Brain pericyte (primary cell): ENCODE measurements at regions not wholly inside any gene's neighbourhood (a gene's known extent, or its start where the extent isn't known, plus 50 kb on each side); places are given as distances from the start of the nearest gene placed in this dataset.

Experiments
- DNase-seq: peaks from one replicate; pipeline ENCODE4 v3.0.0-alpha.2; 2012; ENCODE audit warnings: low read depth, low spot score

- DNase-seq: no peak
Measured at GRCh38 chr18:45227001-45227742, 388.1 kb upstream of the SLC14A2 start.

DNA sequence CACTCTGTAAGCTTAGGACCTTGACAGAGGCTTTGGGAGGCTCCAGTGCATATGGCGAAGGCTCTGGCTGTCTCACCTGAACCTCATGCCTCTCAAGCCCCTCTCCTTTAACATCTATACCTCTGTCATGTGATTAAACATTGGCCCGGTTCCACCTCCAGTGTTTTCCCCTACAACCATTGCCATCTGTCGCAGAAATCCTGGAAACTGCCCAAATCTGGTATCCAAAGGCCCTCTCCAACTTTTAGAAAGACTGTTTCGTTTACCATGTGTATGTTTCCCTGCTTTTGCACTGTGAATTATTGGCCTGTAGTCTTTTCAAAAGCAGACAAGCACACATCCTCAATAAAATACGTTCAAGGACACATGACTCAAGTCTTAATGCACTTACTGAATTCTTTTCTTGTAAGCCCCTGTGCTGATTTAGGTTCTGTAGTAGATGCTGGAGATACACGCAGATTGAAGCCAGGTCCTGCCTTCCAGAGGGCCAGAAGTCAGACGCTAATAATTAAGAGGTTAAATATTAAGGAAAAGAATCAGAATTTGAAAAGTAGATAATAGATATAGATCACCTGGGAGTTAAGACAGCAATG lies 386.4 kb upstream of the SLC14A2 start:
- DNase-seq: no peak

DNA sequence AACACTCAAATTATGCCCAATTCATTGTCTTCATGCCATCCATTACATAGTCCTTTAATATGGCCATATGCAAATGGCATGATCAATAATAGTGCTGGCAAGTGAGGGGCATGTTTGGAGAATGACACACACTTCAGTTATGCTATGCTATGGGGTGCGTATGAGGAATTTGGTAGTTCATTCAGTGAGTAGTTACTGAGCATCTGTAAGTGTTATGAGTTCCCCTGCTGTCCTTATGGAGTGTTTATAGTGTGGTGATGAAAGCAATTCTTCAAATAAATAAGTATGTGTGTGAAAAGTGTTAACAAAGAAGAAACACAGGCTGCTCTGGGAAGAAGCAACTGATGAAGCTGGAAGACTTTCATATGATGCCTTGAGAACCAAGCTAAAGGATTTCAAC lies 383.7 kb upstream of the SLC14A2 start:
- no peak for DNase-seq

DNA sequence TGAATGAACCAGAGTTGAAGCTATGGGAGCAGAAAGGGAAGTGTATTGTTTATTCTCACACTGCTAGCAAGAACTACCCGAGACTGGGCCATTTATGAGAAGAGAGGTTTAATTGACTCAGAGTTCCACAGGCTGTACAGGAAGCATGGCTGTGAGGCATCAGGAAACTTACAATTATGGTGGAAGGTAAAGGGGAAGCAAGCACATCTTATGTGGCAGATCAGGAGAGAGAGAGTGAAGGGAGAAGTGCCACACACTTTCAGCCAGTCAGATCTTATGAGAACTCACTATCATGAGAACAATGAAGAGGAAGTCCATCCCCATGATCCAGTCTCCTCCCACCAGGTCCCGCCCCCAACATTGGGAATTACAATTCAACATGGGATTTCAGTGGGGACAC lies 383.2 kb upstream of the SLC14A2 start:
- DNase-seq: no peak

DNA sequence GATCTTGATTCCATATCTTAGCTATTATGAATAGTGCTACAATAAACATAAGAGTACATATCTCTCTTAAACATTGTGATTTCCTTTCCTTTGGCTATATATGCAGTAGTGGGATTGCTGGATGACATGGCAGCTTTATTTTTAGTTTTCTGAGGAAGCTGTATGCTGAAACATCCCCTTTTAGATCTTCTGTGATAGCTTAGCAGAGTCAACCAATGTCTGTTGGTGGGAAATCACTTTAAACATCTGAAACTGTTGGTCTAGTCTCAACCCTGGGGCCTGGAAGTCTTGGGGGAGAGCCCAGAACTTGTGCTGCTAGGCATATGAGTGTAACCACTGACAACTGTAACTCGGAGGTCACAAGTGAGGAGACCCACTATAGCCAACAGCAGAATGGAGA lies 378.6 kb upstream of the SLC14A2 start:
- no peak for DNase-seq

- DNase-seq: no peak
Measured at GRCh38 chr18:45237343-45238098, 377.8 kb upstream of the SLC14A2 start.

- DNase-seq: no peak
Measured at GRCh38 chr18:45241271-45241670, 374.0 kb upstream of the SLC14A2 start.

GRCh38 chr18:45241982-45242565 lies 373.2 kb upstream of the SLC14A2 start:
- no peak for DNase-seq

GRCh38 chr18:45243340-45244110 lies 371.8 kb upstream of the SLC14A2 start:
- no peak for DNase-seq

DNA sequence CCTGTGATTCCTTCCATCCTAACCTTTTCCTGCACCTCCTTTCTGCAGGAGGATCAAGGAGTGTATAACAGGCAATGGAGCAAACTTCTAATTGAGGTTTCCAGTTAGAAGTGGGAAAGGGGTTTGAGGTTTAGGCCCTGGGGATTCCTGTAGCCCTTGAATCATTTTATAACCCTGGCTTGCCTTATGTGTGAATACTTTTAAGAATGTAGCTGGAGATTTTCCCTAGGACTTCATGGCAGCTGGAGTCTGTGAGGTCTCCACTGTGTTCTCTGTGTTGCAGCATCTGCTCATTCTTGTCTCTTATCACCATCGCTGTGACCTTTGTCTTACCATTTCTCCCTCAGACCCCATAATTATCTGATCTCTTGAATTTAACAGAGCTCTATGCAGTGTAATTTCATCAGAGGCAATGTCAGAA lies 370.2 kb upstream of the SLC14A2 start:
- no peak for DNase-seq

DNA sequence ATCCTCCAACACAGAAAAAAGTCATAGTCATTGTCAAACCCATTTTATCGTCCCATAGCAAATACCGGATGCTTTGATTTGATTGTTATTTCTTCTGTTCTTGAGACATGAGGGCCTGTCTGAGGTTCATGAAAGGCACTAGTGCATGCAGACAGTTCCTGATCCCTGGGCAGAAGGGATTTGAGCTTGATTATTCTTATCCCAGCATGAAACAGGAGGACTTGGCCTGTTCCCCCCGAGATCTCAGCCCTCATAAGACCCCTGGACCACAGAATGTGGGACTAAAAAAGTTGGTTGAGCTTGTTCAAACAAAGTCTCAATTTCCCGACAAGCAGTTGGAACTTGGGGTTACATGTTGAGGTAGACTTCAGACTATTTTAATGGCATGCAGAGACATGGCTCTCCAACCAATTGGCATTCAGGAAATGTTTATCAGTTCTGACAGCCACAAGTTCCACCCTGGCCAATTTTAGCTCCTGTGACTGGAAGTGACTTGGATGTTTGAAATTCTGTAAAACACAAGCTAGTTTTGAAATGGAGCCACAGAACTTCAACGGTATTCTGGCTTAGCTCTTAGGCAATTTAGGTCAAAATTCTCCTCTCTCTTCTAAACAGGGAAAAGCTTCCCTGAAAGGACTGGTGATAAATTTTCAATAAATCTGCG lies 366.9 kb upstream of the SLC14A2 start:
- no peak for DNase-seq

DNA sequence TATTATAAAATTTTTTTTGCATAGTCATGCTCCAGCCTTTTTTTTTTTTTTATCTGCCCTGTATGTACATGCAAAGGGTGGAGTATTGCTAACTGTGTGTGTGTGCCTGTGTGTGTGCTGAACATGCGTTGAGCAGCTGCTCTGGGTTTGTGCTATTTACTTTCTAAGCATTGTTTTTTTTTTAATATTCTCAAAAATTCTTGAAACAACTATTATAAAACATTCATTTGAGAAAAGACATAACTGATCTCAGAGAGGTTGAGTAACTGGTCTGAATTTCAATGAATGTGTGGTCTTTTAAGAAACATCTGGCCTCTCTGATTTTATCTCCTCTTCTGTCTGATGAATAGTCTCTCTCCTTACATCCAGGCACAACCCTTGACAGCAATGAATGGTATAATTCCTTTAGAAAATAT lies 366.0 kb upstream of the SLC14A2 start:
- no peak for DNase-seq

DNA sequence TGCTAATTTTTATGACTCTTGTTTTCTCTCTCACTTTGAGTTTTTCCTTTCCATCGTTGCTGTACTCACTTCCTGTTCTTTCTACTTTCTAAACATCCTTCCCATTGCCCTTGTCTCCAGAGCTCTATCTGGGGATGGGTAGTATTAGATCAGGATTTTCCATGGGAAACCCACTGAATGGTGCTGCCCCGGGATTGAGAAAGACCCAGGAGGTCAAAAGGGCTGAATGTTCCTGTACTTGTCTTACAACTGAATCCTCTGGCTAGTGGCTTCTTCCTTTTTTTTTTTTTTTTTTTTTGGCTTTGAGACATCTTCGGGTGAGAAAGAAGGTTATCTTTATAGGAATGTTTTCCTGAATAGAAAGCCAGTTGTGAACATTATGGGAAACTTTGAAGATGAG lies 364.8 kb upstream of the SLC14A2 start:
- no peak for DNase-seq

DNA sequence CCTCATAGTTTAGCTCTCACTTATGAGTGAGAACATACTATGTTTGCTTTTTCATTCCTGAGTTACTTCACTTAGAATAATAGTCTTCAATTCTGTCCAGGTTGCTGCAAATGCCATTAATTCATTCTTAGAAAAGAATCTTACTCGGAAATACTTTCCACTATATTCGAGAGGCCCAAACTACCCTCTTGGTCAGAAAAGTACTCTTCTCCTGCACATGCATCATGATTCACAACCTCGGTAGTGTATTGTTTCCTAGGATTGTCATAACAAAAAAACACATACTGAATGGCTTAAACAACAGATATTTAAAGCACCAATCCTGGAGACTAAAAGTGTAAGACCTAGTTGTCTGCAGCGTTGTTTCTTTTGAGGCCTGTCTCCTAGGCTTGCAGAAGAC lies 364.0 kb upstream of the SLC14A2 start:
- no peak for DNase-seq

- DNase-seq: no peak
Measured at GRCh38 chr18:45252474-45252873, 362.8 kb upstream of the SLC14A2 start.

- DNase-seq: no peak
Measured at GRCh38 chr18:45253056-45253565, 362.2 kb upstream of the SLC14A2 start.

DNA sequence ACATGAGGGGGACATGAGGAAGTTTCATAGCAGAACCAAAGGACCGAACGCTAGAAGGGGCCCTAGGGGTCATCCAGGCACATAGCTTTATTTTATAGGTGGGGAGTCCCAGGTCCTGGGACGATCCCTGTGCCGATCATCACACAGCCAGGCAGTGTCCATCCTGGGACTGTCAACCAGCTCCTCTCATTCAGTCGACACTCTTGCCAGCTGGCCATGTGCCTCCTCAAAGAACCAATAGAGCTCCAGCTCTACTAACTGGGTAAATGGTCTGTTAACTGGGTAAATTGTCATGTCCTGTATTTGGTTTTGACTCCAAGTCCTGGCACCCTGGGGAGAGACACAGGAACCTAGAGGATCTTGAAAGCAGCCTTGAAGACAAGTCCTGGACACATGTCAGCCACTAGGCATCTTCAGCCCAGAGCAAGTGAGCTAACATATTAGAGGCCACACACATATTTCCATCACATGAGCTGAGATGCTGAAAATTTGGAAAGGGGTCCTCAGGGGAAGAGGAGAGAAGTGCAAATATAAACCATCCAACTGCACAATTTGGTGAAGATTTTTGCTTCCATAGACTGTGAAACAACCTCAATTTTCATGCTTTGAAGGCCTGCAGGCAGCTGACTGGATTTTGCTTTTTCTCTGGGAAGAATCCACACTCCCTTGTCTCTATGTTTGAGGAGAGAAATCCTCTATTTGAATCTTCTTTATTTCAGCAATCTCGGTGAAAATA lies 361.1 kb upstream of the SLC14A2 start:
- DNase-seq: no peak

DNA sequence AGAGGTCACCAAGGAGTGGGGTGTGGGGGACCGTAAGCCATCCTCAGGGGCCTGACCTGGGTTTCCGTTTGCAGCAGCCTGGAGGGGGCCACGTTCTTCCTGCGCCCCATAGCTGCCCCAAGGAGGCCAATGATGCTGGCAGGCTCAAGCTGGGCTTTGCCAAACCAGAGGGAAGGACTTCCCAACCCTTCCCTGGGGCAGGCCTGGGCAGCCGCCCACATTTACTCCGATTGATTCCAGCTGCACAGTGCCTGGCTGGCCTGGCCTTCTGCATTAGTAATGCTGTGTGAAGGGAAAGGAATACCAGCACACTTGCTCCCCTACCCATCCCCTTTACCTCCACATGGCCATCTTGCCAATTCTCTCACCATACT lies 360.6 kb upstream of the SLC14A2 start:
- no peak for DNase-seq

- DNase-seq: peak; percentile 22
Measured at GRCh38 chr18:45255197-45255890, 359.9 kb upstream of the SLC14A2 start.

GRCh38 chr18:45260125-45260524 lies 355.2 kb upstream of the SLC14A2 start:
- DNase-seq: no peak
